CD14-positive monocyte (primary cell): ENCODE measurements at regions not wholly inside any gene's neighbourhood (a gene's known extent, or its start where the extent isn't known, plus 50 kb on each side); places are given as distances from the start of the nearest gene placed in this dataset.

Source experiments
- DNase-seq, 3 donors: peaks; one replicate each; pipeline ENCODE4 v3.0.0-alpha.2; 2011 to 2022
- H2AFZ ChIP-seq: 2 replicates; pipeline ENCODE4 v1.6.0; 2012; ENCODE audit warnings: mild to moderate bottlenecking, low read depth, low read length, inconsistent platforms; ENCODE audit not compliant: insufficient read depth, poor library complexity, severe bottlenecking
- H3K27ac ChIP-seq, 2 donors: 1 replicate in 1 of 2; 2 replicates in 1 of 2; pipeline ENCODE4 v1.5.1; 2012 to 2013; ENCODE audit warnings: low read length in 2 of 2, control low read depth in 1 of 2, inconsistent platforms in 1 of 2, low read depth in 1 of 2, mild to moderate bottlenecking in 1 of 2
- H3K27me3 ChIP-seq, 2 donors: one replicate each; pipeline versions ENCODE4 v1.6.0 to v1.6.1; 2011 to 2013; ENCODE audit warnings: low read length in 2 of 2; ENCODE audit not compliant: control insufficient read depth in 2 of 2, insufficient read depth in 2 of 2
- H3K36me3 ChIP-seq, 2 donors: replicated peaks in 1 of 2; 1 replicate in 1 of 2; 2 replicates in 1 of 2; pipeline versions ENCODE4 v1.5.1 to v1.6.1; 2012 to 2013; ENCODE audit warnings: low read length in 2 of 2, control low read depth in 1 of 2, inconsistent platforms in 1 of 2, mild to moderate bottlenecking in 1 of 2; ENCODE audit not compliant: insufficient read depth in 2 of 2, control insufficient read depth in 1 of 2
- H3K4me1 ChIP-seq, 2 donors: 1 replicate in 1 of 2; 2 replicates in 1 of 2; pipeline versions ENCODE4 v1.5.1 to v1.6.1; 2012 to 2013; ENCODE audit warnings: low read length in 2 of 2, control low read depth in 1 of 2, inconsistent platforms in 1 of 2, mild to moderate bottlenecking in 1 of 2, moderate library complexity in 1 of 2; ENCODE audit not compliant: insufficient read depth in 2 of 2, control insufficient read depth in 1 of 2
- H3K4me2 ChIP-seq: replicated peaks from 2 replicates; pipeline ENCODE3; 2012; ENCODE audit warnings: low read length, moderate library complexity, mild to moderate bottlenecking; ENCODE audit not compliant: poor library complexity, severe bottlenecking; ENCODE audit errors: extremely low read depth
- H3K4me3 ChIP-seq, 3 experiments: fragments of 200-600 bp in 1 of 3; sonication (generic) in 1 of 3; replicated peaks in 1 of 3; 1 replicate in 2 of 3; 2 replicates in 1 of 3; pipeline ENCODE4 v1.5.1; 2011 to 2013; ENCODE audit warnings: low read length in 3 of 3, mild to moderate bottlenecking in 3 of 3, control low read depth in 2 of 3, low read depth in 2 of 3, inconsistent platforms in 1 of 3, moderate library complexity in 1 of 3
- H3K79me2 ChIP-seq: 2 replicates; pipeline ENCODE4 v1.6.0; 2012; ENCODE audit warnings: mild to moderate bottlenecking, control low read depth, inconsistent platforms, low read length, moderate library complexity; ENCODE audit not compliant: insufficient read depth
- H3K9ac ChIP-seq: 2 replicates; pipeline ENCODE4 v1.6.0; 2017; ENCODE audit warnings: low read length, mild to moderate bottlenecking; ENCODE audit not compliant: insufficient read depth, poor library complexity, severe bottlenecking
- H3K9me3 ChIP-seq, 2 donors: replicated peaks in 1 of 2; 1 replicate in 1 of 2; 2 replicates in 1 of 2; pipeline versions ENCODE4 v1.5.1 to v1.6.1; 2012 to 2013; ENCODE audit warnings: low read length in 2 of 2, control low read depth in 1 of 2; ENCODE audit not compliant: control insufficient read depth in 1 of 2, insufficient read depth in 1 of 2
- H4K20me1 ChIP-seq: 2 replicates; pipeline ENCODE4 v1.6.0; 2012; ENCODE audit warnings: mild to moderate bottlenecking, low read length, control low read depth, moderate library complexity; ENCODE audit not compliant: insufficient read depth
- H3K27ac Mint-ChIP-seq, 7 donors: one replicate each; pipeline ENCODE4 v1.8.0; 2020; ENCODE audit warnings: mild to moderate bottlenecking in 7 of 7, mixed read lengths in 7 of 7, moderate library complexity in 6 of 7, inconsistent platforms in 2 of 7
- H3K27me3 Mint-ChIP-seq, 3 donors: one replicate each; pipeline ENCODE4 v1.8.0; 2021 to 2022; ENCODE audit warnings: low read depth in 3 of 3, mild to moderate bottlenecking in 3 of 3, mixed read lengths in 3 of 3, moderate library complexity in 3 of 3, inconsistent platforms in 1 of 3
- H3K36me3 Mint-ChIP-seq, 2 donors: one replicate each; pipeline ENCODE4 v1.8.0; 2020; ENCODE audit warnings: mixed read lengths in 2 of 2, inconsistent platforms in 1 of 2, mild to moderate bottlenecking in 1 of 2
- H3K4me1 Mint-ChIP-seq: one replicate; pipeline ENCODE4 v1.8.0; 2020; ENCODE audit warnings: mild to moderate bottlenecking, mixed read lengths
- H3K4me3 Mint-ChIP-seq, 2 donors: one replicate each; pipeline ENCODE4 v1.8.0; 2020; ENCODE audit warnings: mild to moderate bottlenecking in 2 of 2, mixed read lengths in 2 of 2, moderate library complexity in 1 of 2
- H3K9me3 Mint-ChIP-seq, 7 donors: one replicate each; pipeline ENCODE4 v1.8.0; 2020 to 2022; ENCODE audit warnings: mixed read lengths in 7 of 7, mild to moderate bottlenecking in 6 of 7, moderate library complexity in 6 of 7, inconsistent platforms in 2 of 7
- CTCF ChIP-seq: fragments of 200-600 bp; IDR thresholded peaks from one replicate; pipeline ENCODE4 v1.8.0; 2022; ENCODE audit warnings: antibody characterized with exemption, mild to moderate bottlenecking
- WGBS: methylation state at CpG from one replicate; pipeline ENCODE4 v1.1.5; 2013; ENCODE audit warnings: missing lambda C conversion rate; ENCODE audit not compliant: insufficient coverage; 5-methylcytosine and 5-hydroxymethylcytosine counted together
- intact Hi-C, 2 donors: fragments of 100-400 bp; cut with micrococcal nuclease; formaldehyde crosslinking; loops; one replicate each; pipeline versions ENCODE4 v1.15.0 to v1.15.1; 2023

GRCh38 chr15:77905301-77905920 is 172.1 kb downstream of the TBC1D2B start:
- peaks cover 5% of the 10 kb centered on the region for H3K4me1 Mint-ChIP-seq
- Histone ChIP-seq H3K36me3 (no peaks in the 10 kb centered on the region), H3K27ac (no peak overlapping the region), H3K4me3 (no peak overlapping the region), H3K79me2 (no peaks in the 10 kb centered on the region), H3K9me3 (no peaks in the 10 kb centered on the region), H4K20me1 (no peaks in the 10 kb centered on the region), H3K4me2 (no peak overlapping the region), H3K9ac (no peak overlapping the region), H3K27me3 (no peaks in the 10 kb centered on the region), H2AFZ (no peak overlapping the region), H3K4me1 (no peaks in the 10 kb centered on the region)
- H3K4me3 Mint-ChIP-seq: no peak overlapping the region
- H3K9me3 Mint-ChIP-seq: no peaks in the 10 kb centered on the region
- H3K27me3 Mint-ChIP-seq: peaks cover 2 to 6% (median 5%) of the 10 kb centered on the region in 3 donors
- H3K27ac Mint-ChIP-seq: no peak overlapping the region
- H3K36me3 Mint-ChIP-seq: no peaks in the 10 kb centered on the region
- WGBS: 92% methylated on average over 10 of the region's 13 CpGs
- DNase-seq: no peak
- TF ChIP-seq CTCF: no peak
- intact Hi-C loops: no loop called here

GRCh38 chr15:77904901-77905300 is 172.6 kb downstream of the TBC1D2B start:
- Histone ChIP-seq H4K20me1 (no peaks in the 10 kb centered on the region), H2AFZ (no peak overlapping the region), H3K4me1 (no peaks in the 10 kb centered on the region), H3K9ac (no peak overlapping the region), H3K27me3 (no peaks in the 10 kb centered on the region), H3K27ac (no peak overlapping the region), H3K4me3 (no peak overlapping the region), H3K79me2 (no peaks in the 10 kb centered on the region), H3K4me2 (no peak overlapping the region), H3K36me3 (no peaks in the 10 kb centered on the region), H3K9me3 (no peaks in the 10 kb centered on the region)
- no peak for DNase-seq
- TF ChIP-seq CTCF: no peak
- Mint-ChIP-seq H3K36me3 (no peaks in the 10 kb centered on the region), H3K4me3 (no peak overlapping the region), H3K4me1 (peaks cover 3% of the 10 kb centered on the region), H3K27me3 (peaks cover 2 to 6% (median 5%) of the 10 kb centered on the region in 3 donors), H3K9me3 (no peaks in the 10 kb centered on the region), H3K27ac (no peak overlapping the region)
- 66% methylated on average over 4 of the region's 5 CpGs for WGBS
- intact Hi-C loops: no loop called here
